Fibroblast of lung (primary cell): ENCODE measurements at regions not wholly inside any gene's neighbourhood (a gene's known extent, or its start where the extent isn't known, plus 50 kb on each side); places are given as distances from the start of the nearest gene placed in this dataset.

Experiments used
- DNase-seq, 2 donors: peaks; one replicate each; pipeline versions ENCODE4 v3.0.0 to v3.0.0-alpha.2; 2010; ENCODE audit warnings: low read depth in 2 of 2
- H2AFZ ChIP-seq: 2 replicates; pipeline ENCODE4 v1.5.1; 2012; ENCODE audit warnings: low read length, control low read depth, inconsistent platforms
- H3K27ac ChIP-seq: 2 replicates; pipeline ENCODE4 v1.5.1; 2011; ENCODE audit warnings: low read length, control low read depth; ENCODE audit not compliant: insufficient read depth
- H3K27me3 ChIP-seq: 2 replicates; pipeline ENCODE4 v1.5.1; 2011; ENCODE audit warnings: mild to moderate bottlenecking, low read length; ENCODE audit not compliant: control insufficient read depth, insufficient read depth
- H3K36me3 ChIP-seq: 2 replicates; pipeline ENCODE4 v1.5.1; 2011; ENCODE audit warnings: low read length; ENCODE audit not compliant: control insufficient read depth, insufficient read depth
- H3K4me1 ChIP-seq: 2 replicates; pipeline ENCODE4 v1.5.1; 2011; ENCODE audit warnings: low read length; ENCODE audit not compliant: control insufficient read depth, insufficient read depth; ENCODE audit errors: extremely low read depth
- H3K4me2 ChIP-seq: 2 replicates; pipeline ENCODE4 v1.5.1; 2011; ENCODE audit warnings: low read length, control low read depth; ENCODE audit not compliant: insufficient read depth; ENCODE audit errors: extremely low read depth
- H3K4me3 ChIP-seq, 4 experiments: fragments of 200-600 bp in 1 of 4; sonication (generic) in 1 of 4; replicated peaks in 1 of 4; 2 replicates each; pipeline ENCODE4 v1.5.1; 2011 to 2016; ENCODE audit warnings: low read length in 4 of 4, low read depth in 3 of 4, mild to moderate bottlenecking in 3 of 4, control low read depth in 2 of 4, inconsistent platforms in 1 of 4, mixed read lengths in 1 of 4; ENCODE audit not compliant: insufficient read depth in 1 of 4; ENCODE audit errors: control extremely low read depth in 1 of 4
- H3K79me2 ChIP-seq: 2 replicates; pipeline ENCODE4 v1.5.1; 2012; ENCODE audit warnings: mild to moderate bottlenecking, low read length, inconsistent platforms; ENCODE audit not compliant: control insufficient read depth, insufficient read depth
- H3K9ac ChIP-seq: 2 replicates; pipeline ENCODE4 v1.5.1; 2011; ENCODE audit warnings: mild to moderate bottlenecking, low read length, control low read depth; ENCODE audit not compliant: insufficient read depth
- H3K9me3 ChIP-seq: 2 replicates; pipeline ENCODE4 v1.5.1; 2012; ENCODE audit warnings: low read depth, low read length; ENCODE audit not compliant: control insufficient read depth, insufficient read depth
- H4K20me1 ChIP-seq: 2 replicates; pipeline ENCODE4 v1.5.1; 2011; ENCODE audit warnings: low read length; ENCODE audit not compliant: control insufficient read depth, insufficient read depth; ENCODE audit errors: extremely low read depth
- EZH2 ChIP-seq: IDR thresholded peaks from 2 replicates; pipeline ENCODE4 v1.5.1; 2012; ENCODE audit warnings: low read length, control low read depth, mild to moderate bottlenecking; ENCODE audit errors: missing control alignments
- TF ChIP-seq, protein P1 (sequence below), 2 donors: IDR thresholded peaks in 1 of 2; conservative IDR thresholded peaks in 1 of 2; 1 replicate in 1 of 2; 2 replicates in 1 of 2; pipeline ENCODE4 v1.5.1; 2011 to 2012; ENCODE audit warnings: low read length in 2 of 2, control low read depth in 1 of 2, inconsistent platforms in 1 of 2, low read depth in 1 of 2, mild to moderate bottlenecking in 1 of 2

DNA sequence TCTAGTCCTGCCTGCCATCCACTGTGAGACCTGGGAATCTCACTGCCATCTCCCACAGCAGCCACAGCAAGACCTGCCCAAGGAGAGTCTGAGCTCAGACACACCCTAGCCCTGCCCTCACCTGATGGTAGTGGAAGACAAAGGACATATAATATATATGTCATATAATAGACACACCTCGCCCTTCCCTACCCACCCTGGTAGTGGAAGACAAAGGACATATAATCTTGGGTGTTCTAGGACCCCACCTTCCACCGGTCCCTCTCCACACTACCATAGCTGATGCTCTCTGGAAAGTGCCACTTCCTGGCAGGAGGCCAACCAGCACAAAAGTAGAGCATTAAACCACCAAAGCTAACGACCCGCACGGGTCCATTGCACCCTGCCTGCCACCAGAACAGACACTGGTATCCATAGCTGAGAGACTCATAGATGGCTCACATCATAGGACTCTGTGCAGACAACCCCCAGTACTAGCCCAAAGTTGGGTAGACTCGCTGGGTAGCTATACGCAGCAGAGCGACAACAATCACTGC, 545.6 kb downstream of the CAAP1 start:
- Histone ChIP-seq H3K4me1 (no peaks in the 10 kb centered on the region), H3K4me2 (no peak overlapping the region), H3K9ac (no peak overlapping the region), H3K27me3 (no peaks in the 10 kb centered on the region), H3K36me3 (no peaks in the 10 kb centered on the region), H3K27ac (no peak overlapping the region), H3K9me3 (no peaks in the 10 kb centered on the region), H2AFZ (no peak overlapping the region), H4K20me1 (no peaks in the 10 kb centered on the region), H3K4me3 (no peak overlapping the region), H3K79me2 (no peaks in the 10 kb centered on the region)
- DNase-seq = no peak
- TF ChIP-seq, protein P1, sequence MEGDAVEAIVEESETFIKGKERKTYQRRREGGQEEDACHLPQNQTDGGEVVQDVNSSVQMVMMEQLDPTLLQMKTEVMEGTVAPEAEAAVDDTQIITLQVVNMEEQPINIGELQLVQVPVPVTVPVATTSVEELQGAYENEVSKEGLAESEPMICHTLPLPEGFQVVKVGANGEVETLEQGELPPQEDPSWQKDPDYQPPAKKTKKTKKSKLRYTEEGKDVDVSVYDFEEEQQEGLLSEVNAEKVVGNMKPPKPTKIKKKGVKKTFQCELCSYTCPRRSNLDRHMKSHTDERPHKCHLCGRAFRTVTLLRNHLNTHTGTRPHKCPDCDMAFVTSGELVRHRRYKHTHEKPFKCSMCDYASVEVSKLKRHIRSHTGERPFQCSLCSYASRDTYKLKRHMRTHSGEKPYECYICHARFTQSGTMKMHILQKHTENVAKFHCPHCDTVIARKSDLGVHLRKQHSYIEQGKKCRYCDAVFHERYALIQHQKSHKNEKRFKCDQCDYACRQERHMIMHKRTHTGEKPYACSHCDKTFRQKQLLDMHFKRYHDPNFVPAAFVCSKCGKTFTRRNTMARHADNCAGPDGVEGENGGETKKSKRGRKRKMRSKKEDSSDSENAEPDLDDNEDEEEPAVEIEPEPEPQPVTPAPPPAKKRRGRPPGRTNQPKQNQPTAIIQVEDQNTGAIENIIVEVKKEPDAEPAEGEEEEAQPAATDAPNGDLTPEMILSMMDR (conservative IDR thresholded peaks at IDR 0.05 in 1 of 2, IDR thresholded peaks at IDR 0.05 in 1 of 2; ENCODE audit: low read depth in 1 of 2, low read length in 2 of 2) = no peak
- no peak for TF ChIP-seq EZH2

DNA sequence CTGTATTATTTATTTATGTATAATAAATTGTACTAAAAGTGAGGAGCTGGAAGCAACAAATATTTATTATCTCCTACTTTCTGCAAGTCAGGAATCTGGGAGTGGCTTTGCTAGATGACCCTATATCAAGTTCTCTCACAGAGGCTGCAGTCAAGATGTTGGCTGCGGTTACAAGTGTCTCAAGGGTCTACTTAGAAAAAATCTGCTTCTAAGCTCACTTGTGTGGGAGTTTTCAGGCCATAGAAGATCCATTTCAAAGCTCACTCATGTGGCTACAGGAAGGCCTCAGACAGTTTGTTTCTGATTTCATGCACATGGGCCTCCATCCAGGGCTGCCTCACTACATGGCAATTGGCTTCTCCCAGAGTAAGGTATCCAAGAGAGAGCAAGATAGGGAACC, 551.1 kb downstream of the CAAP1 start:
- no peak overlapping the region for H2AFZ ChIP-seq
- H3K4me2 ChIP-seq = no peak overlapping the region
- TF ChIP-seq, protein P1 (conservative IDR thresholded peaks at IDR 0.05 in 1 of 2, IDR thresholded peaks at IDR 0.05 in 1 of 2; ENCODE audit: low read depth in 1 of 2, low read length in 2 of 2) = no peak
- TF ChIP-seq EZH2 = no peak
- no peak overlapping the region for H3K4me3 ChIP-seq
- no peak for DNase-seq
- no peaks in the 10 kb centered on the region for H3K36me3 ChIP-seq
- no peaks in the 10 kb centered on the region for H3K9me3 ChIP-seq
- no peaks in the 10 kb centered on the region for H3K79me2 ChIP-seq
- H4K20me1 ChIP-seq = peaks cover 2% of the 10 kb centered on the region
- H3K27me3 ChIP-seq = no peaks in the 10 kb centered on the region
- no peak overlapping the region for H3K9ac ChIP-seq
- H3K4me1 ChIP-seq = no peaks in the 10 kb centered on the region
- no peak overlapping the region for H3K27ac ChIP-seq

DNA sequence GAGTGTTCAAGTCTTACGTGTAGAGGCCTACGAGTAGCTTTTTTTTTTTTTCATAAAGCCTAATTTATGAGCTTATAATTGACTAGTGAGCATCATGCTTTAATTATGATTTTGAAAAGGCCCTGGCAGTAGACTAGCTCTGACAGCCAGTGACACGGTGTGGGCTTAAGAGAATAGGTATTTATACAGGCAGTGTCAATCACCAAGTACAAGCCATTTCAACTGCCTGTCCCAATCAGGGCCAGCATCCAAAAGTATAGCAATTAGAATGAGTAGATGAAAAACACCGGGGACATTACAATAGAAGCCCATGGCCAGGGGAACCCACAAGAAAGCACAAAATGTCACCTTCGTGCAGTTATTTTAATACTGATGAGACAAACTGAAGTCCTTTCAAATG, 552.8 kb downstream of the CAAP1 start:
- H3K27me3 ChIP-seq = no peaks in the 10 kb centered on the region
- H3K9ac ChIP-seq = no peak overlapping the region
- H2AFZ ChIP-seq = no peak overlapping the region
- no peak overlapping the region for H3K4me2 ChIP-seq
- no peaks in the 10 kb centered on the region for H3K9me3 ChIP-seq
- H4K20me1 ChIP-seq = peaks cover 2% of the 10 kb centered on the region
- H3K79me2 ChIP-seq = no peaks in the 10 kb centered on the region
- TF ChIP-seq EZH2 = no peak
- TF ChIP-seq, protein P1 (conservative IDR thresholded peaks at IDR 0.05 in 1 of 2, IDR thresholded peaks at IDR 0.05 in 1 of 2; ENCODE audit: low read depth in 1 of 2, low read length in 2 of 2) = no peak
- H3K27ac ChIP-seq = no peak overlapping the region
- no peaks in the 10 kb centered on the region for H3K4me1 ChIP-seq
- H3K4me3 ChIP-seq = no peak overlapping the region
- H3K36me3 ChIP-seq = no peaks in the 10 kb centered on the region
- DNase-seq = no peak
